B cell (primary cell): ENCODE measurements at regions not wholly inside any gene's neighbourhood (a gene's known extent, or its start where the extent isn't known, plus 50 kb on each side); places are given as distances from the start of the nearest gene placed in this dataset.

ENCODE experiments used
- CTCF ChIP-seq: fragments of 200-600 bp; IDR thresholded peaks from one replicate; pipeline ENCODE4 v1.8.0; 2022; ENCODE audit warnings: antibody characterized with exemption, mild to moderate bottlenecking
- EZH2 ChIP-seq: IDR thresholded peaks from 2 replicates; pipeline ENCODE4 v1.6.1; 2012; ENCODE audit warnings: borderline replicate concordance, low read depth, mild to moderate bottlenecking, moderate library complexity, low read length; ENCODE audit not compliant: insufficient read depth, poor library complexity, severe bottlenecking

- no peak for TF ChIP-seq CTCF
- no peak for TF ChIP-seq EZH2
These were observed 215.5 kb upstream of the TNC start for GRCh38 chr9:115333277-115334070.
